Natural killer cell treated with Interleukin-12 subunit alpha and Interleukin-12 subunit beta and Interleukin-15 and Interleukin-18, amount 100 ng/mL, for 72 hours (primary cell): ENCODE measurements at regions not wholly inside any gene's neighbourhood (a gene's known extent, or its start where the extent isn't known, plus 50 kb on each side); places are given as distances from the start of the nearest gene placed in this dataset.
"Not testable (repeated sequence)": the region's sequence is repeated elsewhere in the genome, so short reads cannot be mapped to it uniquely, and the experiment has no call there.

Experiments
- ATAC-seq, 2 donors: fragments of 150-1000 bp; cut with Tn5 transposase in 1 of 2; sonication (Bioruptor Pico), chemical (Tn5 transposase) in 1 of 2; 2 replicates each; pipeline ENCODE4 v1.10.0; 2021
- DNase-seq: peaks from one replicate; pipeline ENCODE4 v3.0.0; 2022; ENCODE audit warnings: low spot score
- H3K27ac Mint-ChIP-seq, 2 donors: 1 replicate in 1 of 2; 2 replicates in 1 of 2; pipeline ENCODE4 v1.8.0; 2022; ENCODE audit warnings: mixed read lengths in 2 of 2, mild to moderate bottlenecking in 1 of 2, moderate library complexity in 1 of 2
- H3K27me3 Mint-ChIP-seq, 2 donors: 1 replicate in 1 of 2; 2 replicates in 1 of 2; pipeline ENCODE4 v1.8.0; 2022; ENCODE audit warnings: mixed read lengths in 2 of 2
- H3K36me3 Mint-ChIP-seq: one replicate; pipeline ENCODE4 v1.8.0; 2022; ENCODE audit warnings: mixed read lengths
- H3K4me1 Mint-ChIP-seq, 2 donors: 1 replicate in 1 of 2; 2 replicates in 1 of 2; pipeline ENCODE4 v1.8.0; 2022; ENCODE audit warnings: low read depth in 2 of 2, mixed read lengths in 2 of 2, mild to moderate bottlenecking in 1 of 2
- H3K4me3 Mint-ChIP-seq: one replicate; pipeline ENCODE4 v1.8.0; 2022; ENCODE audit warnings: mixed read lengths
- H3K9me3 Mint-ChIP-seq: 2 replicates; pipeline ENCODE4 v1.8.0; 2022; ENCODE audit warnings: mixed read lengths

DNA sequence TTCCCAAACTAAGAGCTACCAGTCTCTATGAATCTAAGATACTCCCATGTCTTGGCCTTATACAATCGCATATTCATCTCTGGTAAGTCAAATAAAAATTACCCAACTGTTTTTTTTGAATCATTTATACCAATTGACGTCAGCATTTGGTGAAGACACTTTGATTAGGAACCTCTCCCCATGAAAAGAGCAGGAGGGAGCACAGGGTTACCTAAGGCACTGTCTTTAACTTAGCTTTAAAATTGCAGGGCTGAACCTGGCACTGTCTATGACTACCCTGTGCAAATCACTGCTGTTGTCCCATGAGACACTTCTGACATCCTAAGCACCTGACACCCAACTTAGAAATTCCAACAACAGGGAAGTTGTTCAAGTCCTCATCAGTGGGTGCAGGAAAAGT, 586.4 kb downstream of the MAT2B start:
- H3K36me3 Mint-ChIP-seq = no peaks in the 10 kb centered on the region
- no peaks in the 10 kb centered on the region for H3K27me3 Mint-ChIP-seq
- ATAC-seq (no peak), DNase-seq (no peak)
- no peak overlapping the region for H3K27ac Mint-ChIP-seq
- H3K9me3 Mint-ChIP-seq = peaks cover 7% of the 10 kb centered on the region
- H3K4me3 Mint-ChIP-seq = no peak overlapping the region
- no peaks in the 10 kb centered on the region for H3K4me1 Mint-ChIP-seq

DNA sequence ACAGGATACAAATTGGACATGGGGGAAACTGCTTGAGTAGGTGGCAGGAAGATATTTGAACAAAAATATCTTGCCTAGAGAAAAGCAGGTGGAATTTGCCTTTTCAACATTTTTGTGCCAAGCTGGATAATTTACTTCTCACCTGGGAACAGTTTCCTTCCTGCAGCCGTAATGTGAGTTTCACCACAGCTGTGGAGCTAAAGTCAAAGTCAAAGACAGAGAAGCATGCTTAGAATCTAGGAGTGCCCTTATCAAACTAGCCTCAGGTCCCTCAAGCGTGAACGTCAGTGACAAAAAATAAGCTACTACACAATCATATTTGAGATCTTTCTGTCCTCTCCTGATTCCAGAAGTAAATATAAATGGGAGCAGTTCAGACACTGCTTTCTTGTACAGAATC, 588.9 kb downstream of the MAT2B start:
- Mint-ChIP-seq H3K27ac (no peak overlapping the region), H3K36me3 (no peaks in the 10 kb centered on the region), H3K9me3 (peaks cover 4% of the 10 kb centered on the region), H3K27me3 (no peaks in the 10 kb centered on the region), H3K4me3 (no peak overlapping the region), H3K4me1 (no peaks in the 10 kb centered on the region)
- ATAC-seq (no peak), DNase-seq (no peak)

DNA sequence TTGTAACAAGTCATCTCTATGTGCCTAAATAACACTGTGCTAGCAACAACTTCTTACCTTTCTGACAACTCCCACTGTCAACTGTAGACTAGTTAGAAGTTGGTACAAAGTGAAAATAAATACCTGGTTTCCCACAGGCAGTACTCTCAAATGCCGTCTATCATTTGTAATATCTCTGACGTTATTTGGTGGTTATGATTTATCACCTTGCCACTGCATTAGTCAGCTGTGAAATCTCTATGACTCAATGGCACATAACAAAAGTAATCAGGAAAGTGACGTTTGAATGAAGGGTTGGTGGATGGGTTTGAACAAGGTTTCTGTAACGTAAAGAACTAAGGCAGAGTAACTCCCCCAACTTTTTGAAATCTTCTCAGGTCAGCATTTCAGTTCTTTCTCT, 592.3 kb downstream of the MAT2B start:
- no peak overlapping the region for H3K27ac Mint-ChIP-seq
- no peaks in the 10 kb centered on the region for H3K36me3 Mint-ChIP-seq
- no peaks in the 10 kb centered on the region for H3K27me3 Mint-ChIP-seq
- no peak overlapping the region for H3K4me3 Mint-ChIP-seq
- H3K9me3 Mint-ChIP-seq = no peaks in the 10 kb centered on the region
- ATAC-seq (no peak), DNase-seq (no peak)
- no peaks in the 10 kb centered on the region for H3K4me1 Mint-ChIP-seq

- Mint-ChIP-seq H3K9me3 (peaks cover 5% of the 10 kb centered on the region), H3K4me3 (no peak overlapping the region), H3K4me1 (no peaks in the 10 kb centered on the region), H3K27me3 (no peaks in the 10 kb centered on the region), H3K27ac (no peak overlapping the region), H3K36me3 (no peaks in the 10 kb centered on the region)
- DNase-seq = no peak
- no peak for ATAC-seq
Observed at GRCh38 chr5:164098531-164098930, 593.1 kb downstream of the MAT2B start.

DNA sequence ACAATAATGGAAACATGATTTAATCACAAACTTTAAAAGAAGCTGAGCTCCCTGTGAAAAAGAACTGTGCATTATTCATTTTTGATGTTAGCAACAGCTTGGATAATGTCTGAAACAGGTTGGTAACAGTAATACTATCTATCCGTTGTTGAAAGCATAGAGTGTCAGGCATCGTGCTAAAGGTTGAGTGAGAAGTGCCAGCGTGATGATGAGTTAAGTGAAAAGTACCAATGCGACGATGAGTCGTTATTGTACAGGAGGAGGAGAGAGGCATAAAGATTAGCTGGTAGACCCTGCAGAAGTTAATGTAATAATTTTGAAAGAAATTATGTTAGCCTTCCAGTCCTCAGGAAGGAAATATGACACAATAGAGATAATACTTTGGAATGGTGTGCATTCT, 593.6 kb downstream of the MAT2B start:
- ATAC-seq (no peak), DNase-seq (no peak)
- Mint-ChIP-seq H3K4me1 (no peaks in the 10 kb centered on the region), H3K4me3 (no peak overlapping the region), H3K36me3 (no peaks in the 10 kb centered on the region), H3K27me3 (no peaks in the 10 kb centered on the region), H3K27ac (no peak overlapping the region), H3K9me3 (peaks cover 6% of the 10 kb centered on the region)

DNA sequence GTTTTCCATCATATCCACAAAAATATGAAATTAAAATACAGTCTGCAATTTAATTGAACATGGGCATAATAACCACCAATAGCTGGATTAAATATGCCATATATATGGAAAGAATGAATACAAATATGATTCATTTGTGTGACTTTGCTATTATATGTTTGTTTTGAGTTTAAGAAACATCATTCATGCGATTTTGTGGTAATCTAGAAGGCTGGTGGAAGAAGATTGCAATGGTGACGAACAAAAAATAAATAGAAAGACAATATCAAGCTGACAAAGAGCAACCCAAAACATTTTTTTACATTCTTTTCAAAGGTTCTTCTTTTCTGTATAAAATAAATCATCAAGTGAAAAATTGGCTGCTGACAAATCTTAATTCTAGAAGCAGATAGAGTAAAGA, 610.0 kb downstream of the MAT2B start:
- DNase-seq (no peak), ATAC-seq (no peak)
- Mint-ChIP-seq H3K27me3 (no peaks in the 10 kb centered on the region), H3K4me1 (no peaks in the 10 kb centered on the region), H3K4me3 (no peak overlapping the region), H3K9me3 (peaks cover 9% of the 10 kb centered on the region), H3K27ac (no peak overlapping the region), H3K36me3 (no peaks in the 10 kb centered on the region)

GRCh38 chr5:164119806-164120447, 614.5 kb downstream of the MAT2B start:
- ATAC-seq (no peak), DNase-seq (no peak)
- Mint-ChIP-seq H3K27me3 (no peaks in the 10 kb centered on the region), H3K27ac (no peak overlapping the region), H3K36me3 (no peaks in the 10 kb centered on the region), H3K4me1 (no peaks in the 10 kb centered on the region), H3K4me3 (no peak overlapping the region), H3K9me3 (peaks cover 6% of the 10 kb centered on the region)

- H3K4me3 Mint-ChIP-seq = no peak overlapping the region
- DNase-seq = no peak
- ATAC-seq = no peak
- H3K4me1 Mint-ChIP-seq = no peaks in the 10 kb centered on the region
- H3K27ac Mint-ChIP-seq = no peak overlapping the region
- H3K27me3 Mint-ChIP-seq = no peaks in the 10 kb centered on the region
- H3K36me3 Mint-ChIP-seq = no peaks in the 10 kb centered on the region
- peaks cover 21% of the 10 kb centered on the region for H3K9me3 Mint-ChIP-seq
Observed at GRCh38 chr5:164127527-164127926, 622.1 kb downstream of the MAT2B start.

- DNase-seq (no peak), ATAC-seq (no peak)
- Mint-ChIP-seq H3K36me3 (no peaks in the 10 kb centered on the region), H3K27ac (no peak overlapping the region), H3K4me1 (no peaks in the 10 kb centered on the region), H3K4me3 (no peak overlapping the region), H3K9me3 (peaks cover 23% of the 10 kb centered on the region), H3K27me3 (no peaks in the 10 kb centered on the region)
Observed at GRCh38 chr5:164132358-164132757, 626.9 kb downstream of the MAT2B start.

- Mint-ChIP-seq H3K4me1 (no peaks in the 10 kb centered on the region), H3K27ac (no peak overlapping the region), H3K27me3 (no peaks in the 10 kb centered on the region), H3K36me3 (no peaks in the 10 kb centered on the region), H3K9me3 (peaks cover 4% of the 10 kb centered on the region), H3K4me3 (no peak overlapping the region)
- ATAC-seq (no peak), DNase-seq (no peak)
Observed at GRCh38 chr5:164137095-164137494, 631.7 kb downstream of the MAT2B start.

DNA sequence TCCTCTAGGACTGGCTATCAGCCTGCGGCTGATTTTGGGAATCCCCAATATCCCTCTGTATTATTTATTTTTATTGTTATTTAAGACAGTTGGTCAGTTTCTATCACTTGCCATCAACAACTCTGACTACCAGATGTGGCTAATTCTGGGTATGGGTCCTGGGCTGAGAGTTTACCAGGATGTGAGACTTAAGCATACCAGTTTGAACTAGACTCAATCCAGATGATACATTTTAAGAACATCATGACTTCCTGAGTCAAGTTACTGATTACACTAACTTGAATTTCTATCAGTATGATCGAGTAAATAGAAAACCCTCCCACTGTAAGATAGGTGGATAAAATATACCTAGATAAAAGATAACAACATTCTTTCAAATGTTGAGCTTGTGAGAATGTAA, 634.0 kb downstream of the MAT2B start:
- H3K27ac Mint-ChIP-seq = no peak overlapping the region
- ATAC-seq (no peak), DNase-seq (no peak)
- H3K36me3 Mint-ChIP-seq = no peaks in the 10 kb centered on the region
- H3K27me3 Mint-ChIP-seq = no peaks in the 10 kb centered on the region
- peaks cover 4% of the 10 kb centered on the region for H3K9me3 Mint-ChIP-seq
- H3K4me1 Mint-ChIP-seq = no peaks in the 10 kb centered on the region
- no peak overlapping the region for H3K4me3 Mint-ChIP-seq

DNA sequence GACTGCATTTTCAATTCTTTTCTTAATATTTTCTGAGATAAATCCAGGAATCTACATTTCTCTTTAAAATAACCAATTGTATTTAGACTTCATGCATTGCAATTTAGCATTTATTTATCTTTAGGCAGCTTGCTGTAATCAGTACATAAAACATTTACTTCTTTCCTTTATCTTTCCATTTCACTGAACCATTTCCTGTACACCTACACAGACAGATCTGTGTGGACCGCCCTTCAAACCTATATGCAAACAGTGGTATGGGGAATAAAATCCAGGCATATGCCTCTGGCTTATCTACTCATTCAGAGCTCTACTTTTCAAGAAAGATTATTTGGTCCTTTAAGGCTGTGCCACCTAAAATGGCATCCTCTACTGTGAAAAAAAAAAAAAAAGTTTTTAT, 640.0 kb downstream of the MAT2B start:
- Mint-ChIP-seq H3K27me3 (no peaks in the 10 kb centered on the region), H3K4me1 (no peaks in the 10 kb centered on the region), H3K4me3 (no peak overlapping the region), H3K36me3 (no peaks in the 10 kb centered on the region), H3K9me3 (peaks cover 10% of the 10 kb centered on the region), H3K27ac (no peak overlapping the region)
- no peak for DNase-seq
- no peak for ATAC-seq

DNA sequence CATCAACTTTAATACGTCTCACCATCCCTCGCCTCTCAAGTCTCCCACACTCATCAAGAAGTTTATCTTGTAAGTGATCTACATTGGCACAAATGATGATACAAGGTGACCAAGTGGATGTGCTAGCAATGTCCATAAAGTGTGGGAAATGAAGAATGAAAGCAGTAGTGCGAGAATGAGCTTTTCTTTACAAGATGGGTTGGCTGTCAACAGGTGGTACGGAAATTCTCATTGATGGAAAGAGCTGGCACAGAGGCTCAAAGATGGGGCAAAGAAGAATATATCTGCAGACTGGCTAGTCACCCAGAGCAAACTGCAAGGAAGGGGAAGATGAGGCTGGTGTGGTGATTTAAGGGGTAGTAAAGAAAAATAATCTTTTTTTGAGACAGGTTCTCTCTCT, 640.8 kb downstream of the MAT2B start:
- DNase-seq = no peak
- Mint-ChIP-seq H3K9me3 (peaks cover 10% of the 10 kb centered on the region), H3K27me3 (no peaks in the 10 kb centered on the region), H3K36me3 (no peaks in the 10 kb centered on the region), H3K4me3 (no peak overlapping the region), H3K4me1 (no peaks in the 10 kb centered on the region), H3K27ac (no peak overlapping the region)
- no peak for ATAC-seq

GRCh38 chr5:164148292-164148691, 642.9 kb downstream of the MAT2B start:
- H3K4me1 Mint-ChIP-seq = no peaks in the 10 kb centered on the region
- no peak for DNase-seq
- H3K9me3 Mint-ChIP-seq = peaks cover 12% of the 10 kb centered on the region
- H3K4me3 Mint-ChIP-seq = no peak overlapping the region
- no peak for ATAC-seq
- no peak overlapping the region for H3K27ac Mint-ChIP-seq
- no peaks in the 10 kb centered on the region for H3K27me3 Mint-ChIP-seq
- H3K36me3 Mint-ChIP-seq = no peaks in the 10 kb centered on the region

DNA sequence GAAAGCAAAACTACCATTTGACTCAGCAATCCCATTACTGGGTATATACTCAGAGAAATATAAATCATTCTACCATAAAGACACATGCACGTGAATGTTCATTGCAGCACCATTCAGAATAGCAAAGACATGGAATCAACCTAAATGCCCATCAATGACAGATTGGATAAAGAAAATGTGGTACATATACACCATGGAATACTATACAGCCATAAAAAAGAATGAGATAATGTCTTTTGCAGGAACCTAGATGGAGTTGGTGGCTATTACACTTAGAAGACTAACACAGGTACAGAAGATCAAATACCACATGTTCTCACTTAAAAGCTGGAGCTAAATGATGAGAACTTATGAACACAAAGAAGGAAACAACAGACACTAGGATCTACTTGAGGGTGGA, 647.1 kb downstream of the MAT2B start:
- not testable (repeated sequence) for H3K4me3 Mint-ChIP-seq, H3K27ac Mint-ChIP-seq, ATAC-seq, H3K27me3 Mint-ChIP-seq, H3K4me1 Mint-ChIP-seq, H3K36me3 Mint-ChIP-seq, DNase-seq
- H3K9me3 Mint-ChIP-seq = peaks cover 10% of the 10 kb centered on the region
